ENCODE measurements at regions not wholly inside any gene's neighbourhood (a gene's known extent, or its start where the extent isn't known, plus 50 kb on each side); places are given as distances from the start of the nearest gene placed in this dataset.

DNA sequence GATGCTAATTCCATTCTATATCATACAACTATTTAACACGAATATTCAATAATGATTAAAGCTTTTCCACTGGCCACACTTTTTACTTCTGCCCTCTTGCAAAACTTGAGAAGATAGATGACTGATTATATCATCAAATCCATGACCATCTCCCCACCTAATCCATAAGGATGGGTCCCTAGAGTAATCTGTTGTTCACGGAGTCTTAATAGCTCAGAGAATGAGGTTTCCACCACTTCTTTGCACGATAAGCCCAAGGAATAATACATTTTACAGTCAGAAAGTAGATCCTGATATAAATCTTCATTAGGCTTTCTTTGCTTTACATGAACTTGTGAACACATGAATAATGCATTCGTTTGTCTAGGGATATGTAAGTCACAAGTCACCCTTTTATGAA lies 527.2 kb downstream of the GALC start:
- intact Hi-C loops (cut with DNase I; ENCODE audit: low total_unique reads): no loop called here
- H3K4me3 ChIP-seq: no peak overlapping the region
- H3K36me3 ChIP-seq: no peaks in the 10 kb centered on the region
- no peak for TF ChIP-seq POLR2A (IDR thresholded peaks at IDR 0.05)
- TF ChIP-seq, protein P1, sequence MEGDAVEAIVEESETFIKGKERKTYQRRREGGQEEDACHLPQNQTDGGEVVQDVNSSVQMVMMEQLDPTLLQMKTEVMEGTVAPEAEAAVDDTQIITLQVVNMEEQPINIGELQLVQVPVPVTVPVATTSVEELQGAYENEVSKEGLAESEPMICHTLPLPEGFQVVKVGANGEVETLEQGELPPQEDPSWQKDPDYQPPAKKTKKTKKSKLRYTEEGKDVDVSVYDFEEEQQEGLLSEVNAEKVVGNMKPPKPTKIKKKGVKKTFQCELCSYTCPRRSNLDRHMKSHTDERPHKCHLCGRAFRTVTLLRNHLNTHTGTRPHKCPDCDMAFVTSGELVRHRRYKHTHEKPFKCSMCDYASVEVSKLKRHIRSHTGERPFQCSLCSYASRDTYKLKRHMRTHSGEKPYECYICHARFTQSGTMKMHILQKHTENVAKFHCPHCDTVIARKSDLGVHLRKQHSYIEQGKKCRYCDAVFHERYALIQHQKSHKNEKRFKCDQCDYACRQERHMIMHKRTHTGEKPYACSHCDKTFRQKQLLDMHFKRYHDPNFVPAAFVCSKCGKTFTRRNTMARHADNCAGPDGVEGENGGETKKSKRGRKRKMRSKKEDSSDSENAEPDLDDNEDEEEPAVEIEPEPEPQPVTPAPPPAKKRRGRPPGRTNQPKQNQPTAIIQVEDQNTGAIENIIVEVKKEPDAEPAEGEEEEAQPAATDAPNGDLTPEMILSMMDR (IDR thresholded peaks at IDR 0.05): no peak
- no peak for TF ChIP-seq POLR2AphosphoS5 (IDR thresholded peaks at IDR 0.05)
- no peak overlapping the region for H3K27ac ChIP-seq
- no peak for DNase-seq (ENCODE audit: low spot score in 2 of 2)
- H3K27me3 ChIP-seq: no peaks in the 10 kb centered on the region
- H3K4me1 ChIP-seq: no peaks in the 10 kb centered on the region
- no peaks in the 10 kb centered on the region for H3K9me3 ChIP-seq

DNA sequence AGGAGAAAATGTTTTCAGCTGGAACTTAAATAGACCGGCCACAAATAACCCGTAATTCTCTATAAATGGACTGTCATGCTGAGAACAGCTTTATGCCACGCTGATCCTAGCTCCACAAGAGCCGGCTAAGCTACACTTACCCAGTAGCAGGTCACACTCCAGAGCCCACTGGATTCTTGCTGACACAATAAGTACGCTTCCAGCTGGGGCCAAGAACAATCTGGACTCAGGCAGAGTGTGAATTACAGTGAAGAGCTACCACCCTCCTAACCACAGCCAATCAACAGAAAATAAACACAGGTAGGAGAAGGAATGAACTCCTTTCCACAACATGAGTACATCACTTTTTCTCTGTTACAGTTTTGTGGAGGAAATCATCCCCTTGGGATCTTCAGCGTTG lies 531.3 kb downstream of the GALC start:
- H3K27ac ChIP-seq: no peak overlapping the region
- no peaks in the 10 kb centered on the region for H3K9me3 ChIP-seq
- H3K4me1 ChIP-seq: no peaks in the 10 kb centered on the region
- no peak overlapping the region for H3K4me3 ChIP-seq
- H3K27me3 ChIP-seq: no peaks in the 10 kb centered on the region
- TF ChIP-seq, protein P1 (IDR thresholded peaks at IDR 0.05): no peak
- no peak for TF ChIP-seq POLR2AphosphoS5 (IDR thresholded peaks at IDR 0.05)
- H3K36me3 ChIP-seq: no peaks in the 10 kb centered on the region
- no peak for DNase-seq (ENCODE audit: low spot score in 2 of 2)
- intact Hi-C loops (cut with DNase I; ENCODE audit: low total_unique reads): no loop called here

DNA sequence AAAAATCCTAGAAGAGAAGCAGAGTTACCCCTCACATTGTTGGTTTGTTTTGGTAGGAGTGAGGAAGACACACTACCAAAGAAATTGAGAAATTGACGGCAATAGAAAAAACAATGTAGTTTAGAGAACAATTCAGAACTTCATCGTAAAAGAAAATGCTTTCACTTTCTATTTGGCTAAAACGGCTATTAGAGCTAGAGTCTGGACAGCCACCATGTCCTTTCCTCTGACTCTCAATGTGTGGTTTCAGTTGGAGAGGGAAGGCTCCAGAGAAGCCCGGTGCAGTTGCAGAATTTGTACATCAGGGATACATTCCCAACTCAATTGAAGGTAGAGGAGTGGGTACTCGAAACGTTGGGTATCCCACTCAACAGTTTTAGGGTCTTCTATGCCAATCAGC lies 535.3 kb downstream of the GALC start:
- Histone ChIP-seq H3K4me3 (peak overlapping the region in 2 of 3 donors; percentile 20 to 51), H3K27ac (no peak overlapping the region), H3K36me3 (no peaks in the 10 kb centered on the region), H3K9me3 (no peaks in the 10 kb centered on the region), H3K4me1 (no peaks in the 10 kb centered on the region), H3K27me3 (no peaks in the 10 kb centered on the region)
- TF ChIP-seq POLR2AphosphoS5 (IDR thresholded peaks at IDR 0.05) (no peak), POLR2A (IDR thresholded peaks at IDR 0.05) (no peak)
- TF ChIP-seq, protein P1 (IDR thresholded peaks at IDR 0.05): no peak
- no peak for DNase-seq (ENCODE audit: low spot score in 2 of 2)
- intact Hi-C loops (cut with DNase I; ENCODE audit: low total_unique reads): no loop called here

DNA sequence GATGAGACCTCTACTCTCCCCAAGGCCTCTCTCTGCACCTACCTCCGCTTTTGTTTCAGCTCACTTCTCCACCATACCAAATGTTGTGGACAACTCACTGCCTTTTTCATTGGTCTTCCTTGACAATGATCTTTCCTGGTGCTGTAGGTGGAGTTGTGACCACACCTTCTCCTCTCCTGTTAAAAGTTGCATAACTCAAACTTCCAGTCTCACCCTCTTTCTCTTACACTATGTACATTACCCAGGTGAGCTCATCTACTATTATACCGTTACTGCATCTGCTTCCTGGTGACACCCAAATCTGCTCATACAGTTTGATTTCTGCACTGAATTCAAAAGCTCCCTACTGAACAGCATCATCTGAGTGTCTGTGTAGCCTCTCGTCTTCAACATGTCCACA lies 542.8 kb downstream of the GALC start:
- intact Hi-C loops (cut with DNase I; ENCODE audit: low total_unique reads): no loop called here
- H3K27me3 ChIP-seq: no peaks in the 10 kb centered on the region

DNA sequence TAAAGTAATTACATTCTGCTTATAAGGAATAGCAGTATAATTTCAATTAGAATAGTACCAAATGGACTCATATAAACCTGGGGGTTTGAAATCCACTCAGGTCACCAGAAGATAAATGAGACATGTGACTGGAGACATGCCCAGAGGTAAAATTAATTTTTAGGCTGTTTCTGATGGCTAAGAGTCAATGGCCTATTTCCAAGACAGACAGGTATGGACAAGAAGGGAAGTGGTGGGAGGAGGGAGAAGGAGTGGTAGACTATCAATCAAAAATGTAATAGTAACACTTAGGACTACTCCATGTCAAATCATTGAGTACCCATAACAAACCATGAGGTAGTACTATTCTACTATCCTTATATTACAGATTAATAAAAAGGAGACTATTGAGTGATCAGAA lies 544.0 kb downstream of the GALC start:
- TF ChIP-seq POLR2A (IDR thresholded peaks at IDR 0.05) (no peak), POLR2AphosphoS5 (IDR thresholded peaks at IDR 0.05) (no peak)
- TF ChIP-seq, protein P1 (IDR thresholded peaks at IDR 0.05): no peak
- no peak overlapping the region for H3K4me3 ChIP-seq
- no peak overlapping the region for H3K27ac ChIP-seq
- intact Hi-C loops (cut with DNase I; ENCODE audit: low total_unique reads): no loop called here
- no peak for DNase-seq (ENCODE audit: low spot score in 2 of 2)
- no peaks in the 10 kb centered on the region for H3K36me3 ChIP-seq
- no peaks in the 10 kb centered on the region for H3K4me1 ChIP-seq
- no peaks in the 10 kb centered on the region for H3K9me3 ChIP-seq
- no peaks in the 10 kb centered on the region for H3K27me3 ChIP-seq

More for the DNA sequence above, 542.8 kb downstream of the GALC start:
- H3K27ac ChIP-seq: no peak overlapping the region
- no peak for DNase-seq (ENCODE audit: low spot score in 2 of 2)
- TF ChIP-seq, protein P1 (IDR thresholded peaks at IDR 0.05): no peak
- TF ChIP-seq POLR2AphosphoS5 (IDR thresholded peaks at IDR 0.05): no peak
- no peak for TF ChIP-seq POLR2A (IDR thresholded peaks at IDR 0.05)
- no peak overlapping the region for H3K4me3 ChIP-seq
- H3K36me3 ChIP-seq: no peaks in the 10 kb centered on the region
- no peaks in the 10 kb centered on the region for H3K4me1 ChIP-seq
- H3K9me3 ChIP-seq: no peaks in the 10 kb centered on the region

Measured in breast epithelium (tissue), 4 donors.